ENCODE measurements at regions not wholly inside any gene's neighbourhood (a gene's known extent, or its start where the extent isn't known, plus 50 kb on each side); places are given as distances from the start of the nearest gene placed in this dataset.

DNA sequence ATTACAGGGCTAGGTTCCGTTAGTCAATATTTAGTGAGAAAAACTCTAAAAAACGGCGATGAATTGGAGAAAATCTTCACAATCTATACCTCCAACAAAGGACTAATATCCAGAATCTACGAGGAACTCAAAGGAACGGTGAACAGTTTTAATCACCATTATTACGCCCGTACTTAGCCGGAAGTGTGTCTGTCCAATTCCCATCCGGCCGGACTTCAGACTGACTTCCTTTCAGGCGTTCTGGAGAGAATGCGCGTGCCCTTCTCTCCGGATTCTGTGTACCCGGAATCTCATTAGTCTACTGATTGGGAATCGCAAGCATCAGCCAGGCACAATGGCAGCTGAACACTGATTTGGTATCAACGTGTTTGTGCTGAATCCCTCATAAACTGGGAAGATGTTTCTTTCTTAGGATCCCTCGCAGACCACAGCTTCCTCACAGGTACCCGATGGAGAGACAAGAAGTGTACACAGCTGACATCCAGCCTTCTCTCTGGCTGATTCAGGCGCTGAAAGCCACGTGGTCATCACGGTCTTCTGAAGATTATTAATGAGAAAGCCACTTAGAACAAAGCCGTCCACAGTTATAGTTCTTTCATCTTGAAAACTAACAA is 239.9 kb downstream of the ZNF516 start:
- Histone ChIP-seq H3K27ac (ENCODE audit: low read depth) (no peak overlapping the region), H3K4me1 (ENCODE audit: insufficient read depth) (peaks cover 23% of the 10 kb centered on the region), H3K79me2 (replicated peaks; ENCODE audit: insufficient read depth) (no peaks in the 10 kb centered on the region), H3K4me3 (no peak overlapping the region), H3K4me2 (no peak overlapping the region), H3F3A (replicated peaks; ENCODE audit: low read depth) (no peaks in the 10 kb centered on the region), H3K9me2 (ENCODE audit: insufficient read depth) (no peaks in the 10 kb centered on the region), H3K36me3 (ENCODE audit: insufficient read depth) (no peaks in the 10 kb centered on the region), H4K20me1 (replicated peaks; ENCODE audit: insufficient read depth) (no peaks in the 10 kb centered on the region), H3K27me3 (ENCODE audit: insufficient read depth) (no peaks in the 10 kb centered on the region), H2AFZ (no peak overlapping the region)
- TF ChIP-seq EZH2 (IDR thresholded peaks at IDR 0.05; ENCODE audit: low read depth, unreplicated experiment) (no peak), JUNB (IDR thresholded peaks at IDR 0.05; ENCODE audit: unreplicated experiment) (no peak)
- TF ChIP-seq, protein P1, sequence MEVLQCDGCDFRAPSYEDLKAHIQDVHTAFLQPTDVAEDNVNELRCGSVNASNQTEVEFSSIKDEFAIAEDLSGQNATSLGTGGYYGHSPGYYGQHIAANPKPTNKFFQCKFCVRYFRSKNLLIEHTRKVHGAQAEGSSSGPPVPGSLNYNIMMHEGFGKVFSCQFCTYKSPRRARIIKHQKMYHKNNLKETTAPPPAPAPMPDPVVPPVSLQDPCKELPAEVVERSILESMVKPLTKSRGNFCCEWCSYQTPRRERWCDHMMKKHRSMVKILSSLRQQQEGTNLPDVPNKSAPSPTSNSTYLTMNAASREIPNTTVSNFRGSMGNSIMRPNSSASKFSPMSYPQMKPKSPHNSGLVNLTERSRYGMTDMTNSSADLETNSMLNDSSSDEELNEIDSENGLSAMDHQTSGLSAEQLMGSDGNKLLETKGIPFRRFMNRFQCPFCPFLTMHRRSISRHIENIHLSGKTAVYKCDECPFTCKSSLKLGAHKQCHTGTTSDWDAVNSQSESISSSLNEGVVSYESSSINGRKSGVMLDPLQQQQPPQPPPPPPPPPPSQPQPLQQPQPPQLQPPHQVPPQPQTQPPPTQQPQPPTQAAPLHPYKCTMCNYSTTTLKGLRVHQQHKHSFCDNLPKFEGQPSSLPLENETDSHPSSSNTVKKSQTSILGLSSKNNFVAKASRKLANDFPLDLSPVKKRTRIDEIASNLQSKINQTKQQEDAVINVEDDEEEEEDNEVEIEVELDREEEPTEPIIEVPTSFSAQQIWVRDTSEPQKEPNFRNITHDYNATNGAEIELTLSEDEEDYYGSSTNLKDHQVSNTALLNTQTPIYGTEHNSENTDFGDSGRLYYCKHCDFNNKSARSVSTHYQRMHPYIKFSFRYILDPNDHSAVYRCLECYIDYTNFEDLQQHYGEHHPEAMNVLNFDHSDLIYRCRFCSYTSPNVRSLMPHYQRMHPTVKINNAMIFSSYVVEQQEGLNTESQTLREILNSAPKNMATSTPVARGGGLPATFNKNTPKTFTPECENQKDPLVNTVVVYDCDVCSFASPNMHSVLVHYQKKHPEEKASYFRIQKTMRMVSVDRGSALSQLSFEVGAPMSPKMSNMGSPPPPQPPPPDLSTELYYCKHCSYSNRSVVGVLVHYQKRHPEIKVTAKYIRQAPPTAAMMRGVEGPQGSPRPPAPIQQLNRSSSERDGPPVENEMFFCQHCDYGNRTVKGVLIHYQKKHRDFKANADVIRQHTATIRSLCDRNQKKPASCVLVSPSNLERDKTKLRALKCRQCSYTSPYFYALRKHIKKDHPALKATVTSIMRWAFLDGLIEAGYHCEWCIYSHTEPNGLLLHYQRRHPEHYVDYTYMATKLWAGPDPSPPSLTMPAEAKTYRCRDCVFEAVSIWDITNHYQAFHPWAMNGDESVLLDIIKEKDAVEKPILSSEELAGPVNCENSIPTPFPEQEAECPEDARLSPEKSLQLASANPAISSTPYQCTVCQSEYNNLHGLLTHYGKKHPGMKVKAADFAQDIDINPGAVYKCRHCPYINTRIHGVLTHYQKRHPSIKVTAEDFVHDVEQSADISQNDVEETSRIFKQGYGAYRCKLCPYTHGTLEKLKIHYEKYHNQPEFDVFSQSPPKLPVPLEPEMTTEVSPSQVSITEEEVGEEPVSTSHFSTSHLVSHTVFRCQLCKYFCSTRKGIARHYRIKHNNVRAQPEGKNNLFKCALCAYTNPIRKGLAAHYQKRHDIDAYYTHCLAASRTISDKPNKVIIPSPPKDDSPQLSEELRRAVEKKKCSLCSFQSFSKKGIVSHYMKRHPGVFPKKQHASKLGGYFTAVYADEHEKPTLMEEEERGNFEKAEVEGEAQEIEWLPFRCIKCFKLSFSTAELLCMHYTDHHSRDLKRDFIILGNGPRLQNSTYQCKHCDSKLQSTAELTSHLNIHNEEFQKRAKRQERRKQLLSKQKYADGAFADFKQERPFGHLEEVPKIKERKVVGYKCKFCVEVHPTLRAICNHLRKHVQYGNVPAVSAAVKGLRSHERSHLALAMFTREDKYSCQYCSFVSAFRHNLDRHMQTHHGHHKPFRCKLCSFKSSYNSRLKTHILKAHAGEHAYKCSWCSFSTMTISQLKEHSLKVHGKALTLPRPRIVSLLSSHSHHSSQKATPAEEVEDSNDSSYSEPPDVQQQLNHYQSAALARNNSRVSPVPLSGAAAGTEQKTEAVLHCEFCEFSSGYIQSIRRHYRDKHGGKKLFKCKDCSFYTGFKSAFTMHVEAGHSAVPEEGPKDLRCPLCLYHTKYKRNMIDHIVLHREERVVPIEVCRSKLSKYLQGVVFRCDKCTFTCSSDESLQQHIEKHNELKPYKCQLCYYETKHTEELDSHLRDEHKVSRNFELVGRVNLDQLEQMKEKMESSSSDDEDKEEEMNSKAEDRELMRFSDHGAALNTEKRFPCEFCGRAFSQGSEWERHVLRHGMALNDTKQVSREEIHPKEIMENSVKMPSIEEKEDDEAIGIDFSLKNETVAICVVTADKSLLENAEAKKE (CRISPR knock-in tag; IDR thresholded peaks at IDR 0.05) = no peak
- TF ChIP-seq, protein P2, sequence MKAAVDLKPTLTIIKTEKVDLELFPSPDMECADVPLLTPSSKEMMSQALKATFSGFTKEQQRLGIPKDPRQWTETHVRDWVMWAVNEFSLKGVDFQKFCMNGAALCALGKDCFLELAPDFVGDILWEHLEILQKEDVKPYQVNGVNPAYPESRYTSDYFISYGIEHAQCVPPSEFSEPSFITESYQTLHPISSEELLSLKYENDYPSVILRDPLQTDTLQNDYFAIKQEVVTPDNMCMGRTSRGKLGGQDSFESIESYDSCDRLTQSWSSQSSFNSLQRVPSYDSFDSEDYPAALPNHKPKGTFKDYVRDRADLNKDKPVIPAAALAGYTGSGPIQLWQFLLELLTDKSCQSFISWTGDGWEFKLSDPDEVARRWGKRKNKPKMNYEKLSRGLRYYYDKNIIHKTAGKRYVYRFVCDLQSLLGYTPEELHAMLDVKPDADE (IDR thresholded peaks at IDR 0.05) = no peak
- H3K36me3 Mint-ChIP-seq (ENCODE audit: low read depth) = no peaks in the 10 kb centered on the region
- no peak for ATAC-seq
- no peak overlapping the region for H3K27ac Mint-ChIP-seq
- no peak overlapping the region for H3K4me3 Mint-ChIP-seq
- DNase-seq (ENCODE audit: low spot score) = no peak
- peaks cover 25% of the 10 kb centered on the region; the same call in 2 of the 3 replicates for H3K4me1 Mint-ChIP-seq
- no peaks in the 10 kb centered on the region for H3K9me3 Mint-ChIP-seq
- no peaks in the 10 kb centered on the region for H3K27me3 Mint-ChIP-seq (ENCODE audit: insufficient read depth, low read depth, poor library complexity)

DNA sequence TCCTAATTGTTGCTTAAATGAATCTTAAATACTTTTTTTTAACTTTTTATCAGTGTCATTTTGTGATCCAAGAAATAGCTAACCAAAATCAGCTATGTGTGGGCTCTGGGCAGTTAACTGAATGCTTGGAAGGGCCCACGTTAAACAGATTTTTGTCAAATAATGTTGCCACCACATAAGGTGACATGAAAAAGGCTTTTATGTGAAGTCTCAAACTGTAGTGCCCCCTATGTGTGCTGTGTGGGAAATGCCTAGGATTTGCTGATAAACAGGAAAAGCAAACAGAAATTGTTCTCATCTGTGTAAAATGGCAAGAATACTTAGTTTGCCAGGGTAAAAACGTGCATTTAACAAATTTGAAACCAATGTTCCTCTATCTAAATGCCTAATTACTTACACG is 242.2 kb downstream of the ZNF516 start:
- Histone ChIP-seq H2AFZ (no peak overlapping the region), H3F3A (replicated peaks; ENCODE audit: low read depth) (no peaks in the 10 kb centered on the region), H4K20me1 (replicated peaks; ENCODE audit: insufficient read depth) (no peaks in the 10 kb centered on the region), H3K4me2 (no peak overlapping the region), H3K4me3 (no peak overlapping the region), H3K9me2 (ENCODE audit: insufficient read depth) (no peaks in the 10 kb centered on the region), H3K79me2 (replicated peaks; ENCODE audit: insufficient read depth) (no peaks in the 10 kb centered on the region), H3K36me3 (ENCODE audit: insufficient read depth) (no peaks in the 10 kb centered on the region), H3K27ac (ENCODE audit: low read depth) (no peak overlapping the region), H3K27me3 (ENCODE audit: insufficient read depth) (no peaks in the 10 kb centered on the region), H3K4me1 (ENCODE audit: insufficient read depth) (peaks cover 9% of the 10 kb centered on the region)
- Mint-ChIP-seq H3K9me3 (no peaks in the 10 kb centered on the region), H3K4me1 (peaks cover 7% of the 10 kb centered on the region; the same call in 2 of the 3 replicates), H3K27ac (no peak overlapping the region), H3K27me3 (ENCODE audit: insufficient read depth, low read depth, poor library complexity) (no peaks in the 10 kb centered on the region), H3K36me3 (ENCODE audit: low read depth) (no peaks in the 10 kb centered on the region), H3K4me3 (no peak overlapping the region)
- ATAC-seq (no peak), DNase-seq (ENCODE audit: low spot score) (peak; percentile 76)
- TF ChIP-seq, protein P3, sequence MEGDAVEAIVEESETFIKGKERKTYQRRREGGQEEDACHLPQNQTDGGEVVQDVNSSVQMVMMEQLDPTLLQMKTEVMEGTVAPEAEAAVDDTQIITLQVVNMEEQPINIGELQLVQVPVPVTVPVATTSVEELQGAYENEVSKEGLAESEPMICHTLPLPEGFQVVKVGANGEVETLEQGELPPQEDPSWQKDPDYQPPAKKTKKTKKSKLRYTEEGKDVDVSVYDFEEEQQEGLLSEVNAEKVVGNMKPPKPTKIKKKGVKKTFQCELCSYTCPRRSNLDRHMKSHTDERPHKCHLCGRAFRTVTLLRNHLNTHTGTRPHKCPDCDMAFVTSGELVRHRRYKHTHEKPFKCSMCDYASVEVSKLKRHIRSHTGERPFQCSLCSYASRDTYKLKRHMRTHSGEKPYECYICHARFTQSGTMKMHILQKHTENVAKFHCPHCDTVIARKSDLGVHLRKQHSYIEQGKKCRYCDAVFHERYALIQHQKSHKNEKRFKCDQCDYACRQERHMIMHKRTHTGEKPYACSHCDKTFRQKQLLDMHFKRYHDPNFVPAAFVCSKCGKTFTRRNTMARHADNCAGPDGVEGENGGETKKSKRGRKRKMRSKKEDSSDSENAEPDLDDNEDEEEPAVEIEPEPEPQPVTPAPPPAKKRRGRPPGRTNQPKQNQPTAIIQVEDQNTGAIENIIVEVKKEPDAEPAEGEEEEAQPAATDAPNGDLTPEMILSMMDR (conservative IDR thresholded peaks at IDR 0.05; ENCODE audit: low read depth in 2 of 2) = peak; percentile 74 to 86
- TF ChIP-seq ZNF114 (CRISPR knock-in tag; IDR thresholded peaks at IDR 0.05) = no peak
- no peak for TF ChIP-seq EZH2 (IDR thresholded peaks at IDR 0.05; ENCODE audit: low read depth, unreplicated experiment)

All from GM23338 (cell line).